Duodenal mucosa (tissue), 2 donors: ENCODE measurements at regions not wholly inside any gene's neighbourhood (a gene's known extent, or its start where the extent isn't known, plus 50 kb on each side); places are given as distances from the start of the nearest gene placed in this dataset.

Experiments
- H3K27ac ChIP-seq: one replicate; pipeline ENCODE4 v1.7.0; 2013; ENCODE audit warnings: low read depth, low read length
- H3K27me3 ChIP-seq, 2 donors: one replicate each; pipeline ENCODE4 v1.7.0; 2013; ENCODE audit warnings: low read length in 2 of 2, control low read depth in 1 of 2; ENCODE audit not compliant: insufficient read depth in 2 of 2, control insufficient read depth in 1 of 2
- H3K36me3 ChIP-seq, 2 donors: one replicate each; pipeline ENCODE4 v1.7.0; 2013; ENCODE audit warnings: low read length in 2 of 2, control low read depth in 1 of 2; ENCODE audit not compliant: insufficient read depth in 2 of 2, control insufficient read depth in 1 of 2
- H3K4me1 ChIP-seq, 2 donors: one replicate each; pipeline ENCODE4 v1.7.0; 2013; ENCODE audit warnings: low read length in 2 of 2, control low read depth in 1 of 2; ENCODE audit not compliant: insufficient read depth in 2 of 2, control insufficient read depth in 1 of 2
- H3K4me3 ChIP-seq, 2 donors: one replicate each; pipeline ENCODE4 v1.7.0; 2013; ENCODE audit warnings: low read length in 2 of 2, low read depth in 1 of 2
- H3K9ac ChIP-seq, 2 donors: one replicate each; pipeline ENCODE4 v1.7.0; 2013; ENCODE audit warnings: low read length in 2 of 2, low read depth in 1 of 2
- H3K9me3 ChIP-seq, 2 donors: one replicate each; pipeline ENCODE4 v1.7.0; 2013; ENCODE audit warnings: low read length in 2 of 2, control low read depth in 1 of 2; ENCODE audit not compliant: control insufficient read depth in 1 of 2

DNA sequence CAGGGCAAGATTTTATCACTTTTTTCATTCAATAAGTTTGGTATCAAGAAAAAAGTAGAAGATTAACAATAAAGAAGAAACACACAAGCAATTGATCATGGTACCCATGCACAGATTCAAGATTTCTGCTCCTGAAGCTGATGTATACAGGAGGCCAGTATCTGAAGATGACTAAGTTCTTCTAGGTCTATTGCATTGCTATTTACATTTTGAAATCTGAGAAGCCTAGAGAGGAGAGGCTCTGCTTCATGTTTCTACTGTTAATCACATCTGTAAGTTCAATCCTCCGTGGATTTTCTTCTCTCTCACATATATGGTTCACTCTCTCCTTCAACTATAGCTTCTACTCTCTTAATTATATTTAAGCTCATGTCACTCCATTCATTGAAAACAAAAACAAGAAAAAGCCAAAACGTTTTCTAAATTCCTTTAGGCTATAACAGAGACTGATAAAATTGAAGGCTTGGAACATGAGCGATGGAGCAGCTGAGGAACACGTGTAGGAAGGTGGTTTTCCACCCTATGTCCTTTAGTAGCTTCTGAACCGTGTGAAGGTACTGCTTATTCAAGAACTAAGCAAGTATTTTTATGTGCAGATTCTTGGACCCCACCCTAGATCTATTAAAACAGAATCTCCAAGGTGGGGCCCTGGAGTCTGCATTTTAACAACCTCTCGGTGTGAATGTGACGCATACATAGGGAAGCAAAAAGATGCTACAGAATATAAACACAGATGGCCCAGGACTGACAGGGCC, 198.2 kb downstream of the EFNB2 start:
- Histone ChIP-seq H3K9ac (no peak overlapping the region), H3K9me3 (peaks cover 3 to 9% of the 10 kb centered on the region in 2 donors), H3K27ac (no peak overlapping the region), H3K27me3 (no peaks in the 10 kb centered on the region), H3K4me1 (no peaks in the 10 kb centered on the region), H3K4me3 (no peak overlapping the region), H3K36me3 (no peaks in the 10 kb centered on the region)

DNA sequence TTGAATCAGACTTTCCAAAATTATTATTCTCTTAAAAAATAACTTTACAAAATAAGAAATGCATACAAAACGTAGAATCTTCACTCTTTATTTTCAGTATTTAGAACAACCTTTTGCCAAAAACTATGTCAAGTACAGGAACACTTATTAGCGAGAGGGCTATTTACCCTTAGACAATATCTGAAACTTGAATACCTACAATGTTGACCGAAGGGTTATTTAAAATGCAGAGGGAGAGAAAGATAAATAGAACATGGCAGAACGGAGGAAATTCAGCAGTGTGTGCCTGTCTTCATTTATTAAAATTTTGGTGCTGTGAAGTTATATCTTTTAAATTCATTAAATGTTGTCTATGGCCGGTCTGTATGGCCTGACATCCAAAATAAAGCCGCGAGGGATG, 198.8 kb downstream of the EFNB2 start:
- H3K27ac ChIP-seq, result no peak overlapping the region
- H3K9ac ChIP-seq, result no peak overlapping the region
- no peak overlapping the region for H3K4me3 ChIP-seq
- no peaks in the 10 kb centered on the region for H3K27me3 ChIP-seq
- H3K4me1 ChIP-seq, result no peaks in the 10 kb centered on the region
- H3K9me3 ChIP-seq, result peaks cover 3 to 9% of the 10 kb centered on the region in 2 donors
- no peaks in the 10 kb centered on the region for H3K36me3 ChIP-seq

DNA sequence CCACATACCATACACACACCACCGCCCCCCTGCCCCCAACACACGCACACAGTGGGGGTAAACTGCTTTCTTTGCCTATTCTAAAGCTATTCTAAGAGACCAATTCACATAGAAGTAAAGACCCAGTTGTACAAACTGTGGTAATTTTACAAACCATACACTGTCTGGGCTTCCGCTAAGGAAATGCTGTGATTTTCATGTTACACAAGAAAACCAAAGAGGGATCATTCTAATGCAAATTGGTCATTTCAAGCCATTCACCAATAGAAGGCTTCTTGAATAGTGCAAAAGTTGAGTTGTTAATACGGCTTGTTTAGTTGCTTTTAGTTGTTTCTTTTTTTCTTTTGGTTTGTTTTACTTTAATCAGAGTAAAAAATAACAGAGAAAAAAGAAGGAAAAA, 202.8 kb downstream of the EFNB2 start:
- no peaks in the 10 kb centered on the region for H3K36me3 ChIP-seq
- H3K27me3 ChIP-seq, result no peaks in the 10 kb centered on the region
- H3K9ac ChIP-seq, result no peak overlapping the region
- no peaks in the 10 kb centered on the region for H3K4me1 ChIP-seq
- H3K27ac ChIP-seq, result no peak overlapping the region
- no peak overlapping the region for H3K4me3 ChIP-seq
- no peaks in the 10 kb centered on the region for H3K9me3 ChIP-seq

DNA sequence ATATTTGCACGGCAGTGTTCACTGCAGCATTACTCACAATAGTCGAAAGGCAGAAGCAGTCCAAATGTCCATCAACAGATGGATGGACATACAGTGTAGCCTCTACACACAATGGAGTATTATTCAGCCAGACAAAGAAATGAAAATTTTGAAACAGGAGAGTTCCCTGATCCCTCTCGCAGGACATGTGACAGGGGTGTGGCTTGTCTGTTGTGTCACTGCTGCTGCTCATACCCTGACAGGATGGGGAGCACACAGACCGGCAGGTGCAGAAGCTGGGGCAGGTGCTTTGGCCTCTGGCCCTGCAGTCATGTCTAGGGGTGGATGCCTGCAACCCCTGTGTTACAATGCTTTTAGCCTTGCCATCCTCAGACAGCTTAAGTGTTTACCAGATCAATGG, 204.3 kb downstream of the EFNB2 start:
- Histone ChIP-seq H3K36me3 (no peaks in the 10 kb centered on the region), H3K27me3 (no peaks in the 10 kb centered on the region), H3K27ac (no peak overlapping the region), H3K9ac (no peak overlapping the region), H3K4me3 (no peak overlapping the region), H3K9me3 (no peaks in the 10 kb centered on the region), H3K4me1 (no peaks in the 10 kb centered on the region)

DNA sequence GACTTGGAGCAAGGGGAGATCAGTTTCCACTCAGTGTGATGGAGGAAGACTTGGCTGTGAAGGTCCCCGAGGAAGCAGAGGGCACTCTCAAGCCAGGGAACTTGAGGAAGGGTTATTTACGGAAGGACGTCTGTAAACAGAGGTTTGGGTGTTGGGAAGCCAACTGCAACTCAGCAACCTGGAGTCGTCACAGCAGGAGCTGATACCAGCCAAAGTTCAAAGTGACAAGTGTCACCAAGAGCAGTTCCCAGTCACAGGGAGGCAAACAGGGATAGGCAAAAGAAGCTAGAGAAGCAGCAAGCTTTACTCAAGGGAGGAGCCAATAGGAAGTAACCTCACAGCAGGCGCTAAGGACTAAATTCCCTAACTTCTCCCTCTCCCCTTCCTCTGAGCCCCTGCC, 205.5 kb downstream of the EFNB2 start:
- Histone ChIP-seq H3K4me3 (peak overlapping the region in 1 of 2 donors; percentile 7), H3K27me3 (no peaks in the 10 kb centered on the region), H3K27ac (no peak overlapping the region), H3K4me1 (no peaks in the 10 kb centered on the region), H3K9me3 (no peaks in the 10 kb centered on the region), H3K9ac (no peak overlapping the region), H3K36me3 (no peaks in the 10 kb centered on the region)

DNA sequence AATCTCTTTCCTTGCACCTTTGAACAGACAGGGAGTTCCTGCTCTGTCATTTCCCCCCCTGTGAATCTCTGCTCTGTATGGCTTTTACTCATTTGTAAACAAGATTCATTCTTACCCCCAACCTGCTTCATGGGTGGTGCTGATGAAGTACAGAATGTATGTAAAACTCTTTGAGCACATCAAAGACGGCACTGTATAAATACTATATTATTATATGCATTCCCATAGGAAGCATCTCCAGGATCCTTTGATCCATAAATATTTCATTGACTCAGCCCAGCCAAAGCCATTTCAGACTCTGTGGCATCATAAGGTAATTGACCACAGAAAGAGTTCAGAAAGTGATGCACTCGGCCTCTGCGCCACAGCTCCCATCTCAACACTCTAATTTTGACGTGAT, 208.7 kb downstream of the EFNB2 start:
- Histone ChIP-seq H3K36me3 (no peaks in the 10 kb centered on the region), H3K9ac (no peak overlapping the region), H3K4me3 (no peak overlapping the region)

DNA sequence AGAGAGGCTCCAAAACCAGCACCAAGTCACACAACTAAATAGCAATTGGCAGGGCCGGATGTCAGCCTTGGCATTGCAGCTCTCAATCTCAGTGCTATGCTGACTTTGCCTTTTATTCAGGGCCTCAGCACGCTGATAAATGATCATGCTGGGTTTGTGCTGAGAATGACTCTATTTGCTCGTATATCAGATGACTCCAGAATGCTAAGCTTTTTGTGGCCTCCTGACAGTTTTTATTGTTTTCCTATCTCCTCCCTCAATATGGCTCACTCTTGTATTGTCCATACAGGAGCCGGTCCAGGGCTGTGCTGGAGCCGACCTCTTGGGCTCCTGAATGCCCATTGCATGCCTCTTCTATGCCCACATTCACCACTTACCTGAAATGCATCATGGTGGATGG, 211.0 kb downstream of the EFNB2 start:
- no peaks in the 10 kb centered on the region for H3K27me3 ChIP-seq

More for the DNA sequence above, 208.7 kb downstream of the EFNB2 start:
- Histone ChIP-seq H3K27ac (no peak overlapping the region), H3K4me1 (no peaks in the 10 kb centered on the region), H3K9me3 (peaks cover 4 to 8% of the 10 kb centered on the region in 2 donors), H3K27me3 (no peaks in the 10 kb centered on the region)

DNA sequence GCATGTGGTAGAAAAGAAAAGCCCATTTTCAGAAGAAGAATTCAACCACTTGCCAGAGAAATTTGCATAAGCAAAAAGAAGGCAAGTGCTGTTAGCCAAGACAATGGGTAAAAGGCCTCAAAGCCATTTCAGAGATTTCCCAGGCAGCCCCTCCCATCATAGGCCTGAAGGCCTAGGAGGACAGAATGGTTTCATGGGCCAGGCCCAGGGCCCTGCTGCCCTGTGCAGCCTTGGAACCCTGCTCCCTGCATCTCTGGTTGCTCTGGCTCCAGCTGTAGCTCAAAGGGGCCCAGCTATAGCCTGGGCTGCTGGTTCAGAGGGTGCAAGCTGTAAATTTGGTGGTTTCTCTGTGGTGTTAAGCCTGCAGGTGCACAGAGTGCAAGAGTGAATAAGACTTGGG, 212.8 kb downstream of the EFNB2 start:
- Histone ChIP-seq H3K27ac (no peak overlapping the region), H3K36me3 (no peaks in the 10 kb centered on the region), H3K27me3 (no peaks in the 10 kb centered on the region), H3K9me3 (peaks cover 4 to 8% of the 10 kb centered on the region in 2 donors), H3K4me3 (no peak overlapping the region), H3K9ac (no peak overlapping the region), H3K4me1 (no peaks in the 10 kb centered on the region)

More for the DNA sequence above, 211.0 kb downstream of the EFNB2 start:
- peaks cover 4 to 8% of the 10 kb centered on the region in 2 donors for H3K9me3 ChIP-seq
- H3K4me3 ChIP-seq, result no peak overlapping the region
- H3K9ac ChIP-seq, result no peak overlapping the region
- H3K4me1 ChIP-seq, result no peaks in the 10 kb centered on the region
- no peak overlapping the region for H3K27ac ChIP-seq
- no peaks in the 10 kb centered on the region for H3K36me3 ChIP-seq

DNA sequence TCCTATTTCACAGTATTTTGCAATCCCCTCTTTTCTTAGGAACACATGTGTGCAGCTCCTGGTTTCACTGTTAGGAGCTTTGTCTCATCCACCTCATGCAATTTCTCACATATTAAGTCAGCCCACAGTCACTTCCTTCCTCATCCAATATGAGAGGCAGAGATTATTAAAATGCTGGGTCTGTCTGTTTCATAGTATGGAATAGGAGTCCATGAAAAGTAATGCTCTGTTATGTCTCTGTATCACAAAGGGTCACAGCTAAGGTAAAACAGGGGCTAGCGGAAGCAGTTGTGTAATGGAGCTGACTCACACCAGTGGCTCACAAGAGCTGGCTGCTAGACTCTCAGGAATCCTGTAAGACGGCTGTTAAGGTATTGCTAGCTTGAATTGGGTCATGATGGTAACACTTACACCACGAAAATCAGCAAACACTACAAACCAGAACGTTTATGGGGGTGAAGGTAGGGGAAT, 216.5 kb downstream of the EFNB2 start:
- Histone ChIP-seq H3K36me3 (no peaks in the 10 kb centered on the region), H3K4me3 (no peak overlapping the region), H3K9ac (no peak overlapping the region), H3K9me3 (peaks cover 4 to 8% of the 10 kb centered on the region in 2 donors), H3K27ac (no peak overlapping the region), H3K4me1 (no peaks in the 10 kb centered on the region), H3K27me3 (no peaks in the 10 kb centered on the region)

DNA sequence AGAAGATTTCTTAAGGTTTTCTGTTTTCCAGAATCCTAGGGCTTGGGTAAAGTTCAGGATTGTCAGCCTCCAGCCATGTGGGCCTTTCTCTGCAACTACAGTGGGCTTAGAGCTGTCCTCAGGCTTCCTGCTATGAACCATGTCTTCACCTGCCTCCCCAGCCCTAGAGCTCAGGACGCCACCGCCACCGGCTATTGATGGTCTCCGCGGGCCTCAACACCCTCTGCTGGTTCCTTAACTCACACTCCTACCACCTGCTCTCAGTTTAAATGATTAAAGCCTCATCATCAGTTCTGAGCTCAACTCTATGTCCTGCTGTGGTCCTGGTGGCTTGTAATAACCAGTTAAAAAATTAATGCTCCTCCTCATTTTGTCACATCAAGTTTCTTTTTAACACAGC, 221.0 kb downstream of the EFNB2 start:
- H3K4me1 ChIP-seq, result no peaks in the 10 kb centered on the region
- no peaks in the 10 kb centered on the region for H3K9me3 ChIP-seq
- no peak overlapping the region for H3K9ac ChIP-seq
- H3K27ac ChIP-seq, result no peak overlapping the region
- no peaks in the 10 kb centered on the region for H3K36me3 ChIP-seq
- H3K27me3 ChIP-seq, result no peaks in the 10 kb centered on the region
- no peak overlapping the region for H3K4me3 ChIP-seq
